Dedifferentiated amniotic fluid mesenchymal stem cell (primary cell): ENCODE measurements at regions not wholly inside any gene's neighbourhood (a gene's known extent, or its start where the extent isn't known, plus 50 kb on each side); places are given as distances from the start of the nearest gene placed in this dataset.
"Not testable (repeated sequence)": the region's sequence is repeated elsewhere in the genome, so short reads cannot be mapped to it uniquely, and the experiment has no call there.

Experiments
- DNase-seq: peaks from one replicate; pipeline ENCODE4 v3.0.0-alpha.2; 2016; ENCODE audit errors: extremely low spot score

DNA sequence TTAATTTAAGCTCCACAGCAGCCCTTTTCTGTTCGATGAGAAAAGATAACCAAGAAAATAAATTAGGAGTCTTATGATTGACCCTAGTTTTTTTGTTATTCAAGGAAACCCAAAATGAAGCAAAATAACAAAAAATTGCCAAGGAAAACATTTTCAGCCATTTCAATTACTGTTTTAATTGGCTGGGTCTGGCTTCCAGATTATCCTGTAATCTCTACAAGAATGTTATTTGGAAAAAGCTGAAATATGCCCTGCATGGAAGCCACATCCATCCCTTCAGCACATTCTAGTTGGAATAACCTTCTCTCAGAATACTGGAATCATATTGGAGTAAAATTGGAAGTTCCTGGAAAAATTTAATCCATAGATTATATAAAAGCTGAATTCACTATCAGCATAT, 191.1 kb upstream of the CCN2 start:
- DNase-seq: no peak

DNA sequence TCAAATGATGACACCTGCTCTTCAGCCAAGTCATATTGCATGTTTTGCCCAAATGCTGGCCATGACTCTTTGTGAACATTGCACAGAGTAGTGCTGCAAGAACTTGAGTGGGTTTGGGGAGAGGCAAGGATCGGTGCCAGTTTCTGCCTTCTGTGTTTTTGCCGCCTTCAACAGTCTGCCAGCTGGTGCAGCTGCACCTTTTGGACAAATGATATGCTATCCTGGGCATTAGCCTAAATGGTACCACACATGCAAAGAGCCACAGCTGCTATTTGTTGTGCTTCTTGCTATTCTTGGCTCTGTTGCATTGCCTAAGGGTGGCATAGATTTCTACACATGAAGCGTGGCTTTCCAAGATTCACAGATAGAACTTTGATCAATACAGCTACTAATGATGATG, 189.0 kb upstream of the CCN2 start:
- no peak for DNase-seq

DNA sequence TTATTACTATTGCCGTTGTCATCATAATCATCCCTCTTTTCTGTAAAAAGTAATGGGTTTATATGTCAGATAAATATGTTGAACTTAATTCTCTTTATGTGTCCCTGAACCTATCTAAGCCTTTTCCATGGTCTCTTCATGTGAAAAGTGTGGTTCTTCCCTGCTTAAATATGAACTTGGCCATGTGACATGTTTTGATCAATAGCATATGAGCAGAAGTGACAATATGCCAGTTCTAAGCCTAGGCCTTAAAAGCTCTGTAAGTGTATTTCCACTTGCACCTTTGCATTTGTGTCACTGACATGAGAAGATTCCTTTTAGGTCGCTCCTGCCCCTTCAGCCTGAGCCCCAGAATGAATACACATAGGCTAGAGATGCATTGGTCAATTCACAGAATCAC, 188.4 kb upstream of the CCN2 start:
- DNase-seq: no peak

DNA sequence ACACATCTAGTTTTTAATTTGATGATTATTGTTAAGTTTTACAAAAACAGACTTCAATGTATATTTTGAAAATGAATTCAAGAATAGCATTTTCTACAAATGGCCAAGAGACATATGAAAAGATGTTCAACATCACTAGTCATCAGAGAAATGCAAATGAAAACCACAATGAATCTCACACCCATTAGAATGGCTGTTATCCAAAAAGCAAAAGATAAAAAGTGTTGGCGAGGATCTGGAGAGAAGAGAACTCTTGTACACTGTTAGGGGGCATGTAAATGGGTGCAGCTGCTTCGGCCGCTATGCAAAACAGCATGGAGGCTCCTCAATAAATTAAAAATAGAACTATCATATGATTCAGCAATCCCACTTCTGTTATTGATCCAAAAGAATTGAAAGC, 185.8 kb upstream of the CCN2 start:
- no peak for DNase-seq

- DNase-seq: no peak
Observed at GRCh38 chr6:132135409-132135808, 184.2 kb upstream of the CCN2 start.

DNA sequence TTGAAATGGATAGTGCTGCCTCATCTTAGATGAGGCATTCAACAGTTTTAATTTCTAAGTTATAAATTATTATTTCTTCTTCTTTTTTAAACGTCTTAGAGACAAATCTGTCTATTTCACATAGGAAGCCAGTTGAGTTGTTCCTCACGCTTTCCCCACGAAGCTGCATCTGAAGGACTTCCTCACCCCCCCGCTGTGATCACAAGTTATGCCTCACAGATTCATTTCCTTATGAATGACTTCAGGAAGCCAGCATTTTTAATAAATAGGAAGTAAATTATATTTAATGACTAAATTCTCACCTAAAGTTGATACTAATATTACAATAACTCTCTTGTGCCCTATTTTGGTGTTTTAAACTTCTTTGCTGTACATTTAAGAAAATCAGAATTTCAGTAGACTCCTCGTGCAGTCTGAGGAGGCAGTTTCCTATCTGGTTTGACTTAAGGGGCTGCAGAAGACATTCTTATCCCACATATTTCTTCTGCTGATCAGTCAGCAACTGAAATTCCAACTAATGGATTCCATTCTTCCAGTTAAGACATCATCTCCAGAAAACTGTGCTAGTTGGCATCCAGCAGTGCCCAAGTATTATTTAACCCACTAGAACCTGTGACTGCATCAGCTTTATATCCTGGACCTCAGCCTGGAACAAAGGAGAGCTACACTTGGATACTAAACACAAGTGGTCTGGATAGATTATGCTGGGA, 182.7 kb upstream of the CCN2 start:
- no peak for DNase-seq

- peak; percentile 46 for DNase-seq
Observed at GRCh38 chr6:132132924-132133639, 181.9 kb upstream of the CCN2 start.

DNA sequence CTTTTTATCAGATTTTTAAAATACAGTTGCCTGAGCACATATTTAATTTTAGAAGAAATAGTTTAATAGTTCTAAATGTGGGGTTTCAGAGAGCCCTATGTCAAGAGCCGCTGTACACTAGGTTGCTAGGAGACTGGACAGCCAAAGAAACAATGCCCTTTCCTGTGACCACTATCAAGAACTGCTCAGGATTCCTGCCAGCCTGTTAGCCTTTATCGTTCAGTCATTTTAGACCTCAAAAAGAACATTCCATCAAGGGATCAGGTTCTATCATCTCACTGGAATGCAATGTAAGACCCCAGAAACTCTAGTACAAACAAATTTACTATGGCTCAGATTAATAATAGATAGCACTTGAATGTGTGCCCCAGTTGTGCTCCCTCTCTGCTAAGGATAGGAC, 181.2 kb upstream of the CCN2 start:
- no peak for DNase-seq

DNA sequence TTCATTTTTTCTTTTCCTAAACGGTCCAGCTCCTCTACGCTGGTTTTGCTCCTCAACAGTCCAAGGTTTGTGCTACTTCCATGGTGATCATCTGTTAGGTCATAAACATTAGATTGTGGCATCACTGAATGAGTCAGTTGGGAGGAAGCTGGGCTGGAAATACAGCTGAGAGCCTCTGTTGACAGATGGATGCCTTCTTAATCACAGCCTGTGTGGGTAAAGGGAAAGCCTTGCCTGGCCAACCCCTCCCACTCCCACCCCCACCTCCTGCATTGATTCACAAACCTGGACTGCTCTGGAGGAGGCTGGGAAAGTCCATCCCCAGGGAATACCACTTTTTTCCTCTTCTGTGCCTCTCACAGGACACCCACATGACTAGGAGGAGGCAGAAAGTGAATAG, 180.6 kb upstream of the CCN2 start:
- peak; percentile 91 for DNase-seq

DNA sequence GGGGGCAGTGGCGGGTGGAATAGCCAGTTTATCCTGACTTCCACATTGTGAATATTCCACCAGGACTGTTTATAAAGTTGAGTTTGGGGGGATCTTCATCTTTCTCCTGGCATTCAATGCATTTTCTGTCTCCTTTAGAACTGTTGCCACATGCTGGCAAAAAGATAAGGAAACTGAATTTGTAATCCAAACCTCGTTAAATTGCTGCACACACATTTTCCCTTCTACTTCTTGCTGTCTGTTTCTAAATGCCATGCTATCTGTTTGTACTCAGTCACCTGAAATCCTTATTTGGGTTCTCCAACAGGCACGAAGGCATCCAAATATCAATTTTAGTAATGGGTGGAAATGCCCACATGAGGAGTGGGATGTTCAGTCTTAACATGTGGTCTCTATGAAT, 180.2 kb upstream of the CCN2 start:
- DNase-seq: no peak

GRCh38 chr6:132130626-132131298, 179.6 kb upstream of the CCN2 start:
- DNase-seq: no peak

DNA sequence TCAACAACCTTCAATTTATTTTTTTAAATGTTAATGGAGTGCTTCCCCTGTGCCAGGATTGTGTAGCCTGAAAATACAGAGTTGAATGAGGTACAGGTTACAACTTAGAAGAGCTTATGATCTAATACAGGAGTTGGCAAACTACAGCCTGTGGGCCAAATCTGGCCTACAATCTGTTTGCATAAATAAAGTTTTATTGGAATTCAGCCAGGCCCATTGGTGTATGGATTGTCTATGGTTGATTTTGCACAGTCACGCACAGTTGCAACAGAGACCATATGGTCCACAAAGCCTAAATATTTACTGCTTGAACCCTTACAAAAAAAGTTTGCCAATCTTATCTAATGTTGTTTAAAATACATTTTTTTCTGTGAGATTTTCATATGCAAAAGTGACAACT, 177.3 kb upstream of the CCN2 start:
- no peak for DNase-seq

DNA sequence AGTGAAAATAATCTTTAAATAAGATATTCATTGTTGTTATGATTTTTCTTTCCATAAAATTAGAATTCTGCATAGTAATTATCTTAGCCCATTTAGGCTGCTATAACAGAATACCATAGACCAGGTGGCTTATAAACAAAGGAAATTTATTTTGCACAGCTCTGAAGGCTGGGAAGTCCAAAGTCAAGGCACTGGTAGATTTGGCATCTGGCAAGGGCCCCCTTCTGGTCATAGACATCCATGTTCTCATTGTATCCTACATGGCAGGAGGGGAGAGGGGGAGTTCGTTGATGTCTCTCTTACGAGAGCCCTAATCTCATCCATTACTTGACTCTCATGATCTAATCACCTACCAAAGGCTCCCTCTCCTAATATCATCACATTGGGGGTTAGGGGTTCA, 175.0 kb upstream of the CCN2 start:
- no peak for DNase-seq

GRCh38 chr6:132122871-132123270, 171.7 kb upstream of the CCN2 start:
- DNase-seq: no peak

GRCh38 chr6:132122176-132122575, 171.0 kb upstream of the CCN2 start:
- DNase-seq: no peak

GRCh38 chr6:132118144-132118543, 167.0 kb upstream of the CCN2 start:
- DNase-seq: no peak

- DNase-seq: no peak
Observed at GRCh38 chr6:132115714-132116366, 164.7 kb upstream of the CCN2 start.

GRCh38 chr6:132114201-132114825, 163.1 kb upstream of the CCN2 start:
- DNase-seq: no peak

DNA sequence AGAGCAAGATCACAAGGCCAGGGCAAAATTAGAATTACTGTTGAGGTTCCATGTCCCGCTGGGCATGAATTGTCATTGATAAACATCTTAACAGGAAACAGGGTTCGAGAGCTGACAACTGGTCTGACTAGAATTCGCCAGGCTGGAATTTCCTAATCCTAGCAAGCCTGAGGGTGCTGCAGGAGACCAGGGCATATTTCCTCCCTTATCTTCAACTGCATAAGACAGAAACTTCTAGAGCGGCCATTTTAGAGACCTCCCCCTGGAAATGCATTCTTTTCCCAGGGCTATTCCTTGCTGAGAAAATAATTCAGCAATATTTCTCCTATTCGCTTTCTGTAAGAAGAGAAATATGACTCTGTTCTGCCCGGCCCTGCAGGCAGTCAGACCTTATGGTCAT, 158.6 kb upstream of the CCN2 start:
- DNase-seq: not testable (repeated sequence)

DNA sequence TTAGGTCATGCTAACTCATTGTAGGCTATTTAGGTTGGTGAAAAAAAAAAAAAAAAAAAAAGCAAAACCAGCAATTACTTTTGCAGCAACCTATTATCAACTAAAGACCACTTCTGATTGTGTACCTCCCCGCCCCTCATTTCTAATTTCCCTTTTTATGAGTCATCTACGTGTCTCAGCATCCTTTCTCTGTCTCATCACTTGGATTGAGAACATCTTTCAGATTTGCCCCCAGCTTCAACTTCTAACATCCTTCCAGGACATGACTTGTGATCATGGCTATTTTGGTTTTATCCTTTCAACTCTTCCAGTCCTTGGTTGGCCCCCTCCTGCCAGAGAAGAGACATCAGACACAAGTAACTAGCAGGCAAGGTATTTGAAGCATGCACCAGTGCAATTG, 156.7 kb upstream of the CCN2 start:
- DNase-seq: no peak

GRCh38 chr6:132101535-132101934, 150.4 kb upstream of the CCN2 start:
- no peak for DNase-seq

DNA sequence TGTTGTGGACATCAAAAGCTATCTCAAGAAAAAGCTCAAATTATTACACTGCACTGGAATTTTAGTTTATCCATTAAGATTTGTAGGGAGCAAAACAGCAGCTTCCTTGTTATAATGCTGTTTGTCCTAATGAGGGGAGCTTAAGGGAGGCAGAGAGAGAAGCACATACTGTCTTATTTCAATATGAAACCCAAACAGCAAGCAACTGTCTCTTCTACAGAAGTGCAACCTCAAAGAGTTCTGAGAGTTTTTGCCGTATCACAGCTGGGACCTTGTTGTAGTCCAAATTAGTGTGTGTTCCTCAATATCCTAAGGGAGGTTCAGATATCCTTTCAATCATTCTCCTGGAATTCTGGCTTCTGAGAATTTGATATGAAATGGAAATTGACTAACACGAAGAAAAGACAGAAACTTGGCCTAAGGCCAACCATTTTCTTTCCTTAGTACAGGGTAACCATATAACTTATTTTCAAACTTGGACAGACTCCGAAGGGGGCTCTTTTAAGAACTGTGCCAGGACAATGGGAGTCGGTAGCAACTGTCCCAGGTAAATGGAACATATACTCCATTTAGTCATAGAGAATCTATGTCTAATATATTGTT, 149.3 kb upstream of the CCN2 start:
- DNase-seq: no peak
